ENCODE measurements at regions not wholly inside any gene's neighbourhood (a gene's known extent, or its start where the extent isn't known, plus 50 kb on each side); places are given as distances from the start of the nearest gene placed in this dataset.

DNA sequence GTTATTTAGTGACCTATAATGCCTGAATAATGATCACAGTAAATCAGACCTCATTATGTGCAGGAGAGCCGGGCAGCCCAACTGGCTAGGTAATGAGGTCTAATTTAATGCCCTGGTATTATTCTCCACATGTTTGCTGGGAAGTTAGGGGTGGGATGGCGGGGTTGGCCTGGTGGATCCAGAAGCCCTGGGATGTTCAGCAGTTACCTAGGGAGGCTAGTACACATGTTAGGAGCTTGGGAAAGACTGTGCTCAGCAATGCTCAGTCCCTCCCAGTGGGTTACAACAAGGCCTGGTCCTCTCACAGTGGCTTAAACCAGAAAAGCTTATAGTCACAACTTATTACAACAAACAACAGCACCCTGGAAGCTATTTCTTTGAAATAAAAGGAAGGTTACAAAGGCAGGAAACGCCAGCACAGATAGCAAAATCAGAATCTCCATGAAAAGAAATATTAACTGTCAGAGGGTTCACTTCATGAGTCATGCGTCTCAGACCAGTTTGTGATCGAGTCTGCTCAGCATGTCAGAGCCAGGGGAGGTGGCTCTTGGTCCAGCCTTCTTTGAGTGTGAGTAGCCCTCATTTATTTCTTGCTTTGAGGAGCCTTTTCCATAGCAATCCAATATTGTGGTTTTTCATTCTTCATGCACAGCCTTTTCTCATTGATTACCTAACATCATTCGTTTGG lies 418.6 kb upstream of the NPVF start:
- Histone ChIP-seq H3K4me3 (replicated peaks in 1 of 3; ENCODE audit: insufficient read depth in 1 of 3, low read depth in 1 of 3, low read length in 3 of 3) (no peak overlapping the region), H3K36me3 (ENCODE audit: control insufficient read depth in 2 of 2, extremely low read depth in 1 of 2, insufficient read depth in 2 of 2, low read length in 2 of 2) (no peaks in the 10 kb centered on the region), H3K4me2 (ENCODE audit: insufficient read depth, low read length) (no peak overlapping the region), H4K20me1 (replicated peaks; ENCODE audit: control insufficient read depth, extremely low read depth, insufficient read depth, low read length) (no peaks in the 10 kb centered on the region), H2AFZ (ENCODE audit: low read depth, low read length) (no peak overlapping the region), H3K9ac (replicated peaks; ENCODE audit: extremely low read depth, insufficient read depth, low read length) (no peak overlapping the region), H3K27me3 (ENCODE audit: control insufficient read depth in 2 of 2, insufficient read depth in 2 of 2, low read length in 2 of 2) (no peaks in the 10 kb centered on the region), H3K4me1 (ENCODE audit: control insufficient read depth, extremely low read depth, insufficient read depth, low read length) (no peaks in the 10 kb centered on the region), H3K79me2 (ENCODE audit: control insufficient read depth, insufficient read depth, low read length) (no peaks in the 10 kb centered on the region), H3K27ac (ENCODE audit: insufficient read depth, low read depth, low read length) (no peak overlapping the region), H3K9me3 (replicated peaks; ENCODE audit: control insufficient read depth, insufficient read depth, low read length) (no peaks in the 10 kb centered on the region), H3K9me1 (replicated peaks; ENCODE audit: control insufficient read depth, extremely low read depth, insufficient read depth, low read length) (no peaks in the 10 kb centered on the region)
- dilution Hi-C loops (cut with MboI; ENCODE audit: extremely low pct_ligation_motif_present, low sequenced_read_pairs): no loop called here
- FAIRE-seq (no peak), DNase-seq (ENCODE audit: low read depth, low spot score) (no peak)
- POLR2A ChIA-PET: no interaction called here
- no TSS peak for BruUV-seq (replicated peaks)
- intact Hi-C loops (cut with micrococcal nuclease): loop anchor here (2.0 kb wide), 1 partner anchor 62 kb away; no protein-coding TSS in a partner anchor
- no peak for TF ChIP-seq GATA2 (IDR thresholded peaks at IDR 0.05; ENCODE audit: insufficient read depth, insufficient read length, low read depth, low read length)
- TF ChIP-seq POLR2AphosphoS5 (IDR thresholded peaks at IDR 0.05; ENCODE audit: insufficient read depth, low read depth, low read length): no peak
- no peak for TF ChIP-seq JUN (IDR thresholded peaks at IDR 0.05; ENCODE audit: borderline replicate concordance, insufficient read depth, insufficient read length, low read depth)
- no peak for TF ChIP-seq MAX (IDR thresholded peaks at IDR 0.05; ENCODE audit: insufficient read depth, insufficient read length)
- TF ChIP-seq MYC (IDR thresholded peaks at IDR 0.05; ENCODE audit: low read depth, low read length): no peak
- no peak for TF ChIP-seq POLR2A (IDR thresholded peaks at IDR 0.05; ENCODE audit: low read depth, low read length)
- CTCF ChIA-PET: no interaction called here

GRCh38 chr7:25647872-25648271 lies 419.6 kb upstream of the NPVF start:
- no peaks in the 10 kb centered on the region for H3K36me3 ChIP-seq (ENCODE audit: control insufficient read depth in 2 of 2, extremely low read depth in 1 of 2, insufficient read depth in 2 of 2, low read length in 2 of 2)
- FAIRE-seq: no peak
- H4K20me1 ChIP-seq (replicated peaks; ENCODE audit: control insufficient read depth, extremely low read depth, insufficient read depth, low read length): no peaks in the 10 kb centered on the region
- no TSS peak for BruUV-seq (replicated peaks)
- H3K9me1 ChIP-seq (replicated peaks; ENCODE audit: control insufficient read depth, extremely low read depth, insufficient read depth, low read length): no peaks in the 10 kb centered on the region
- H2AFZ ChIP-seq (ENCODE audit: low read depth, low read length): no peak overlapping the region
- H3K9ac ChIP-seq (replicated peaks; ENCODE audit: extremely low read depth, insufficient read depth, low read length): no peak overlapping the region
- H3K27me3 ChIP-seq (ENCODE audit: control insufficient read depth in 2 of 2, insufficient read depth in 2 of 2, low read length in 2 of 2): no peaks in the 10 kb centered on the region
- H3K79me2 ChIP-seq (ENCODE audit: control insufficient read depth, insufficient read depth, low read length): no peaks in the 10 kb centered on the region
- H3K4me2 ChIP-seq (ENCODE audit: insufficient read depth, low read length): no peak overlapping the region
- no peak for TF ChIP-seq CTCF (IDR thresholded peaks at IDR 0.05; ENCODE audit: extremely low read depth in 1 of 2, insufficient read depth in 1 of 2, low read depth in 1 of 2, low read length in 2 of 2)
- TF ChIP-seq EZH2 (IDR thresholded peaks at IDR 0.05; ENCODE audit: borderline replicate concordance, low read depth, low read length, severe bottlenecking): no peak
- no peak for TF ChIP-seq JUN (IDR thresholded peaks at IDR 0.05; ENCODE audit: borderline replicate concordance, insufficient read depth, insufficient read length, low read depth)
- intact Hi-C loops (cut with micrococcal nuclease): loop anchor here (2.0 kb wide), 1 partner anchor 61 kb away; no protein-coding TSS in a partner anchor
- no peak for DNase-seq (ENCODE audit: low read depth, low spot score)
- H3K9me3 ChIP-seq (replicated peaks; ENCODE audit: control insufficient read depth, insufficient read depth, low read length): no peaks in the 10 kb centered on the region
- dilution Hi-C loops (cut with MboI; ENCODE audit: extremely low pct_ligation_motif_present, low sequenced_read_pairs): no loop called here
- no peak overlapping the region for H3K27ac ChIP-seq (ENCODE audit: insufficient read depth, low read depth, low read length)
- ChIA-PET CTCF (no interaction called here), POLR2A (no interaction called here)
- no peaks in the 10 kb centered on the region for H3K4me1 ChIP-seq (ENCODE audit: control insufficient read depth, extremely low read depth, insufficient read depth, low read length)
- H3K4me3 ChIP-seq (replicated peaks in 1 of 3; ENCODE audit: insufficient read depth in 1 of 3, low read depth in 1 of 3, low read length in 3 of 3): no peak overlapping the region
